CD4-positive, alpha-beta T cell (primary cell): ENCODE measurements at regions not wholly inside any gene's neighbourhood (a gene's known extent, or its start where the extent isn't known, plus 50 kb on each side); places are given as distances from the start of the nearest gene placed in this dataset.

ENCODE experiments used
- ATAC-seq: fragments of 200-7000 bp; cut with Tn5 transposase; one replicate; pipeline ENCODE4 v1.10.0; 2022; ENCODE audit warnings: mild to moderate bottlenecking; ENCODE audit not compliant: poor library complexity
- CTCF ChIA-PET: fragments of 350-600 bp; sonication (Branson Sonifier 250); formaldehyde crosslinking; loops from one replicate; lab custom pipeline; 2021; ENCODE audit warnings: antibody characterized with exemption, inconsistent platforms; lab: Charles Lee
- POLR2A ChIA-PET: fragments of 350-600 bp; sonication (Branson Sonifier 250); formaldehyde crosslinking; loops from one replicate; lab custom pipeline; 2021; ENCODE audit warnings: antibody characterized with exemption, inconsistent platforms; lab: Charles Lee
- DNase-seq, 14 experiments: peaks; one replicate each; pipeline ENCODE4 v3.0.0-alpha.2; 2013 to 2020; ENCODE audit warnings: mixed read lengths in 2 of 14
- H3K27ac ChIP-seq, 2 donors: one replicate each; pipeline versions ENCODE4 v1.5.1 to v1.7.0; 2013; ENCODE audit warnings: low read length in 2 of 2, low read depth in 1 of 2, mild to moderate bottlenecking in 1 of 2
- H3K27me3 ChIP-seq, 2 experiments: 1 replicate in 1 of 2; 2 replicates in 1 of 2; pipeline versions ENCODE4 v1.6.1 to v1.7.0; 2013; ENCODE audit warnings: low read length in 2 of 2, control low read depth in 1 of 2, mild to moderate bottlenecking in 1 of 2, moderate library complexity in 1 of 2; ENCODE audit not compliant: insufficient read depth in 2 of 2, control insufficient read depth in 1 of 2
- H3K36me3 ChIP-seq: one replicate; pipeline ENCODE4 v1.6.1; 2013; ENCODE audit warnings: low read length, control low read depth; ENCODE audit not compliant: insufficient read depth
- H3K4me1 ChIP-seq: one replicate; pipeline ENCODE4 v1.6.1; 2013; ENCODE audit warnings: low read length, control low read depth; ENCODE audit not compliant: insufficient read depth
- H3K4me3 ChIP-seq: one replicate; pipeline ENCODE4 v1.5.1; 2013; ENCODE audit warnings: mild to moderate bottlenecking, low read length, moderate library complexity
- H3K9me3 ChIP-seq, 2 experiments: 1 replicate in 1 of 2; 2 replicates in 1 of 2; pipeline versions ENCODE4 v1.6.1 to v1.7.0; 2013; ENCODE audit warnings: low read length in 2 of 2, mild to moderate bottlenecking in 2 of 2, control low read depth in 1 of 2, moderate library complexity in 1 of 2; ENCODE audit not compliant: control insufficient read depth in 1 of 2, insufficient read depth in 1 of 2
- H3K27ac Mint-ChIP-seq: one replicate; pipeline ENCODE4 v1.8.0; 2020; ENCODE audit warnings: mixed read lengths
- H3K27me3 Mint-ChIP-seq: one replicate; pipeline ENCODE4 v1.8.0; 2021; ENCODE audit warnings: mixed read lengths
- H3K36me3 Mint-ChIP-seq: one replicate; pipeline ENCODE4 v1.8.0; 2021; ENCODE audit warnings: low read depth, mixed read lengths
- H3K4me1 Mint-ChIP-seq: one replicate; pipeline ENCODE4 v1.8.0; 2021; ENCODE audit warnings: low read depth, mixed read lengths
- H3K4me3 Mint-ChIP-seq: one replicate; pipeline ENCODE4 v1.8.0; 2020; ENCODE audit warnings: mild to moderate bottlenecking, mixed read lengths
- H3K9me3 Mint-ChIP-seq: one replicate; pipeline ENCODE4 v1.8.0; 2020; ENCODE audit warnings: mixed read lengths
- CTCF ChIP-seq: fragments of 200-600 bp; IDR thresholded peaks from one replicate; pipeline ENCODE4 v1.8.0; 2022; ENCODE audit warnings: antibody characterized with exemption, mild to moderate bottlenecking
- intact Hi-C, 2 experiments: fragments of 100-400 bp; cut with DNase I in 1 of 2; cut with micrococcal nuclease in 1 of 2; formaldehyde crosslinking; loops; one replicate each; pipeline versions ENCODE4 v1.15.1 to v1.9.0; 2023 to 2025; cut with DNase I, micrococcal nuclease

GRCh38 chr22:49490692-49491091 lies 337.0 kb downstream of the BRD1 start:
- Histone ChIP-seq H3K4me1 (no peaks in the 10 kb centered on the region), H3K4me3 (no peak overlapping the region), H3K27me3 (no peaks in the 10 kb centered on the region), H3K27ac (no peak overlapping the region), H3K9me3 (no peaks in the 10 kb centered on the region), H3K36me3 (no peaks in the 10 kb centered on the region)
- Mint-ChIP-seq H3K36me3 (no peaks in the 10 kb centered on the region), H3K9me3 (no peaks in the 10 kb centered on the region), H3K4me1 (no peaks in the 10 kb centered on the region), H3K4me3 (no peak overlapping the region), H3K27me3 (no peaks in the 10 kb centered on the region), H3K27ac (no peak overlapping the region)
- CTCF ChIA-PET, result no interaction called here
- TF ChIP-seq CTCF, result no peak
- POLR2A ChIA-PET, result no interaction called here
- no peak for DNase-seq
- no peak for ATAC-seq
- intact Hi-C loops, result no loop called here

GRCh38 chr22:49489821-49490220 lies 337.9 kb downstream of the BRD1 start:
- no peak for ATAC-seq
- Histone ChIP-seq H3K36me3 (no peaks in the 10 kb centered on the region), H3K9me3 (no peaks in the 10 kb centered on the region), H3K4me1 (no peaks in the 10 kb centered on the region), H3K27me3 (no peaks in the 10 kb centered on the region), H3K4me3 (no peak overlapping the region), H3K27ac (no peak overlapping the region)
- CTCF ChIA-PET, result no interaction called here
- no peak for TF ChIP-seq CTCF
- intact Hi-C loops, result no loop called here
- Mint-ChIP-seq H3K27me3 (no peaks in the 10 kb centered on the region), H3K9me3 (no peaks in the 10 kb centered on the region), H3K4me1 (no peaks in the 10 kb centered on the region), H3K4me3 (no peak overlapping the region), H3K36me3 (no peaks in the 10 kb centered on the region), H3K27ac (no peak overlapping the region)
- POLR2A ChIA-PET, result no interaction called here
- DNase-seq, result no peak

GRCh38 chr22:49488943-49489342 lies 338.7 kb downstream of the BRD1 start:
- TF ChIP-seq CTCF, result no peak
- ChIA-PET POLR2A (no interaction called here), CTCF (no interaction called here)
- H3K9me3 ChIP-seq, result no peaks in the 10 kb centered on the region
- no peak overlapping the region for H3K27ac ChIP-seq
- Mint-ChIP-seq H3K36me3 (no peaks in the 10 kb centered on the region), H3K27ac (no peak overlapping the region), H3K4me1 (no peaks in the 10 kb centered on the region), H3K9me3 (no peaks in the 10 kb centered on the region), H3K4me3 (no peak overlapping the region), H3K27me3 (no peaks in the 10 kb centered on the region)
- no peaks in the 10 kb centered on the region for H3K36me3 ChIP-seq
- intact Hi-C loops, result no loop called here
- ATAC-seq (no peak), DNase-seq (no peak)
- H3K4me3 ChIP-seq, result no peak overlapping the region
- no peaks in the 10 kb centered on the region for H3K4me1 ChIP-seq
- H3K27me3 ChIP-seq, result no peaks in the 10 kb centered on the region
